Stimulated activated CD8-positive, alpha-beta memory T cell treated with anti-CD3 and anti-CD28 coated beads, Interleukin-15, amount 100 ng/mL, for 24 hours (primary cell): ENCODE measurements at regions not wholly inside any gene's neighbourhood (a gene's known extent, or its start where the extent isn't known, plus 50 kb on each side); places are given as distances from the start of the nearest gene placed in this dataset.

Experiments
- DNase-seq: peaks from one replicate; pipeline ENCODE4 v3.0.0-alpha.2; 2020; ENCODE audit warnings: low read depth

DNA sequence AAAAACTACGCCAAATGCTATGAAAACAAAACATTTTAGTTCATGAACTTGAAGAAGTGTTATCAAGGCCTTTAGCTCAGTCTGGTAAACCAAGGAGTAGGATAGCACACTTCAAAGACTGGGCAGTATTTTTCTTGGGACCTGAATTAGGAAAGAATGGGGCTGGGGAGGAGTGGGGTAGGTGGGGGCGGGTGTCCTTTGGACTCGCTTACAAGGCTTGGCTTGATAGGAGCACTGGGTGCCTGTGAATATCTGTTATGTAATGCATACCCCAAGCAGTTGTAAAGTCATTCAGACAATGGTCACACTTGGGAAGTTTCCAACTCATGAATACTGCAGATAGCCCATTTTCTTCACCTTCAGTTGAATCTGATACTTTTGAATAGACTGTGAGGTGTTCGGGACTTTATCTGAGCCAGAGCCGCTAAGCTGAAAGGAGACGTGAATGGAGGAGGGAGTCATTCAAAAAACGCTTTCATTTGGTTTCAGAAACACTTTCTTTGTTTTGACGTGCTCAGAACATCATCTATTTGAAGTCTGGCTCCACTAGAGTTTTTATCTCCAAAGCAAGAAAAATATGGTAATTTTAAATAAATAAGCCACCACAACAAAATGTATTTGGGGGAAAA is 70.1 kb upstream of the FAM204A start:
- DNase-seq, result no peak

DNA sequence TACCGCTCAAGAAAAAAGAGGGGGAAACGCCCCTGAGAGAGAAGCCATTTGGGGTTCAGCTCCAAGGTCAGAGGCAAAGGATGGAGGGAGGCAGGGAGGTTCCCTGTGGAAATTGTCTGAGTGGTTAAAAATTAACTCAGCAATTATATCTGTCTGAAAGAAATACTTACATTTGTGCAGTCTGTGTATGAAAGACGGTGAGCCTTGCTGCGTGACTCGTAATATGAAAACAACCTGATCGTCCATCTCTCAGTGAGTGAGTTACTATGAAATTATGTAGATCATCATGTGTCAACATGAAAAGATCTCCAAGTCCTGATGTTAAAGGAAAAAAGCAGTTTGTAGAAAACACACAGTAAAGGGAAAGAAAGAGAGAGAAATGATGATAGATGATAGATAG is 67.2 kb upstream of the FAM204A start:
- no peak for DNase-seq

DNA sequence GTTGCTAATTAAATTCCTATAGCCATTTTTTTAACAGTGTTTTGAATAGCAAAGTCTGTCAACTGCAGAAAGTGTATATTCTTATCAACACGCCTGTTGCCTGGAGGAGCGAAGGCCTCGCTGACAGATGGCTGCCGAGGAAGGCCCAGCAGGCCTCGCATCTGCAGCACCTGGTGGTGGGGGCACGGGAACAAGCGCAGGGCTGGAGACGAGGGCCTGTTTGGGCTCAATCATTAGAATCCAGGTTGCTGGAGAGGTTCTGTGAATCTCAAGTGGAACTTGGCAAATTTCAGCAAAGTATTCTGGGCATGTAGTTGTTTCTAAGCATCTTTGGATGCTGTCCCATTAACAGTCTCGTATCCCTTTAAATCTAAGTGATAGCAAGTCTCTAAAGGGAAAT is 66.1 kb upstream of the FAM204A start:
- DNase-seq, result no peak

DNA sequence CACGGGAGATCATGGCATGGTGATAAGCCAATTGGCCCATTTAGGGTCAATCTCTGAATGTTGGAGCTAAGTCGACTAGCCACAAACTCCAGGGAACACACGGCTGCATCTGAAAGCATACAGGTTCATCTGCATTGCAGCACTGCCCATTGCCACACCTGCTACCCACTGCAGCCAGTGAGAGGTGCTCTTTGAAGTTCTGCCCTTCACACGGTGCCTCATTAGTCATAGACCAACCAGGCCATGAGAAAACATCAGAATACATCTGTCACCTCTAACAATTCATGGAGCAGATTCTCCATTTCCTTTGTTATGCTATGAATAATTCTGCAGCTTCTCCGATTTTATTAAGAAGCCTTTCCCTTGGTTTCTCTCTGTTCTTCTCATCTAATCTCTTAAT is 65.7 kb upstream of the FAM204A start:
- no peak for DNase-seq

DNA sequence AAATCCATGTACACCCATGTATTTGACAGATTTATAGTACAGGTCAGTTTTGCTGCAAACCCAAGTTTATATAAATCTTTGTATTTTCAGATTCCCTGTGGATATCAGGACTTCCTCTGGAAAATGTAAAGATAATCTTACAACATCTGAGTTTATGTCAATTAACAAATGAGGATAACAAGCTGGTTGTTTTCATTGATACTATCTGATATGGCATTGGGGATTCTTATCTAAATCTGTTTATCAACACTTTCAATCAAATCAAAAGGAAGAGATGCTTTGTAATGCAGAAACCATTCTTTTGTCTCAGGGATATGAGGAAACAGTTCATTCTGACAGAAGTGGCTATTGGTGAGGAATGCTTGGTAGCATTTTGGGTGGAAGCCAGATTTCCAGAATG is 64.9 kb upstream of the FAM204A start:
- no peak for DNase-seq

DNA sequence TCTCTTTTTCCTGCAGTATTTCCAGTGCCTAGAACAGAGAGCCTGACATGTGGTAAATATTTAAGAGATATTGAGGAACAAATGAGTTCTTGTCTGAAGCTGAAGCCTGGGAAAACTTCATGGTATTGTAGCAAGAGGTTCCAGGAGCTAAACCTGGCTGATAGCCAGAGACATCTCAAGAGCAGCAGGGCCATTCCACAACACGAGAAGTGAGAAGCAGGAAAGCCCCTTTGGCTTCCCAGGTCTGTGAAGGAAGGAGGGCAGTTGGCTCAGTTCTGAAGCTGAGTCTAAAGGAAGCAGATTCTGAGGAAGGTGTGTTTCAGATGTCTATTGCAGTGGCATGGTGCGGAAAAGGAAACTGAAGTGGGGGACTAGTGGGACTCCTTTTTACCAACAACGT is 63.8 kb upstream of the FAM204A start:
- no peak for DNase-seq

DNA sequence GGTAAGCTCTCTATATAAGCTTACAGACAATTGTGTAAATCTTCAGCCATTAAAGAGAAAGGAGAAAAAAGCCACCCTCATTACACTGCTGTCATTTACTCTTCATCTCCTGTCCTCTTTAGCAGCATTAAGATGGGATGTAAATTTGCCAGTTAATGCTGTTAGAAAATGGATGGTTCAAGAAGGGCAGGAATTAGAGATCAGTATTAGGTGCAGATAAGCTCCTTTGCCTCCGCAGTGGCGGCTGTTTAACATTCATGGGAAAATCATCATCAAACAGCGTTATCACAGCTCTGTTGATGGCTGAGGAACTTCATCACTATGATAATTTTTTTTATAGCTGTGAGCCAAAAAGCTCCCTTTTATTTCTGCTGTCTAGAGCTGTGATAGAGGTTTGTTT is 61.8 kb upstream of the FAM204A start:
- no peak for DNase-seq

DNA sequence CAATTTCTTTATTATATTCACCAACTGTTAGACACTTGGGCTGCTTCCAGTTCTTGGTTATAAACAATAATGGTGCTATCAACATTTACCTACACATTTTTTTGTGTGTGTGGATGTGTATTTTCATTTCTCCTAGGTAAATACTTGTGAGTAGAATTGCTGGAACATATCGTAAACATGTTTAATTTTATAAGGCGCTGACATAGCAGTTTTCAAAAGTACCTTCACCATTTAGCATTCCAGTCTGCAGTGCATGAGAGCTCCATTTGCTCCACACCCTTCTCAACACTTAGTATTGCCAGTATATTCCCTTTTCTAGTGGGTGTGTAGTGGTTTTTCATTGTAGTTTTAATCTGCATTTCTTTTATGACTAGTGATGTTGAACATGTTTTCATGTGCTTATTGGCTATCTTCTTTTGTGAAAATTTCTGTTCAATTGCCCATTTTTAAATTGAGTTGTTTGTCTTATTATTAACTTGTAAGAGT is 59.6 kb upstream of the FAM204A start:
- DNase-seq, result no peak

DNA sequence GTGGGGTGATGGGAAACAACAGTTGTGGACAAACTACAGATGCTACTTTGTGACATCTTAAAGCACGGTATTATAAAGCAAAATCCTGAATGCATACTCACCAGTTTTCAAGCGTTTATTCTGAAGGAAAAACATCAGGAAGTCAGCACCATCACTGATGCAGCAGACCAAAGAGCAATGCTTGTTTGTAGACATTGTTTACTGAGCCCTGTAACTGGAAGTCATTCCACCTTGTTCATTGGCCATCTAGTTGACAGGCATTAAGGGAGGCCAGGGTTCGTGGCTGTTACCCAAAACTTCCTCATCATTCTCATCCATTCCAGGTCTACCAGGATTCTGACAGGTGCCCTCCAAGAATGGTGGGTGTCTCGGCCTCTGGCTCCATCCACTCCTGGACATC is 55.3 kb upstream of the FAM204A start:
- no peak for DNase-seq

DNA sequence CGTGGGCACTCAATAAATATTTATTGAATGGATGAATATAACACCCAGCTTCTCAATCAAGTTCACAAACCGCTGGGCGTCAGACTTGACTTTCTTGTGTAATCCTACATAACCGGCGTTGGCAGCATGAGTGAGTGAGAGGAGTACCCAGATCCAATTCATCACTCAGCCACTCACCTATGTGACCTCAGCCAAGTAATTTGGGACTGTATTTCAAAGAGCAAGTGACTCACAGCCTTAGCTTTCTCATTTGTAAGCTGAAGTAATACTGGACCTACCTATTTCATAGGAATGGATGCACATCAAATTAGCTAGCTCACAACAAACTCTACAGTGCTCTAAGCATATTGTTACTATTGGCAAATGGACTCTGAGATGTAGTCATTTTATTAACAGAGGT is 53.8 kb upstream of the FAM204A start:
- no peak for DNase-seq

DNA sequence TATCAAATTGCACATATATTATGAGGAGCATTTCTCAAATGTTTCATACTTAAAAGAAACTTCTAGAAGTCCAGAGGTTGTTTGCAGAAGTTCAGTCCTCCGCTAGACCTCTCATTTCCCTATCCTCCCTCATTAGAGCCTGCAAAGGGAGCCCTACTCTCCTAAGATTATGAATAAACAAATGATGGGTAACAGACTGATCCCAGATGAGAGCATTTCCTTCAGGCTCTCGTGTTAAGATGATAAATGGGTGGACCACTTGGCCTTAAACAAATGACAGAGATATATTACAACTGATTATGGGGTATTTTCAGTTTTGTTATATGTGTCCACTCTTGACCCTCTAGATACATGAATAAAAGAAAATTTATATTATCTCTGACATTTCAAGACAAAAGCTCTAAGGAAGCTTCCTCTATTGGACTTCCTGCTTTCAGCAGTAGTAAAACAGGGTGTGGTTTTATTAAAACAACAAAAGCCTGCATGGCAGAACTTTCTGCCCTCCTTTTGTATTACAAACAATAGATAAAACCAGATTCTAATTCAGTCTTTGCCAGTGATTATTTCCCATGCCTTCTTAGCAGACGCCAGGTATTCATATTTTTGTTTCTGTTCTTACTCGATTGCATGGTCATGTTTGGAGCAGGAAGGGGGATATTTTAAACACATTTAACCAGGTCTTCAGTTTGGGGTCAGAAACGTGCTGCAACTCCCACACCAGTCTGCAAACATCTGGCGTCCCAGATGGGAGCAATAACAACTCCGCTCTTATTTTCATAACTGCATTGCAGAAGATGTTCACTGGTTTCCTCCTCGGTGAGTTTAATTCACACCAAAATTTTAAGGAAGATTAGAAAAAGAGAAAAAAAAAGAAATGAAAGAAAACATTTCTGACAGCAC is 52.4 kb upstream of the FAM204A start:
- no peak for DNase-seq

DNA sequence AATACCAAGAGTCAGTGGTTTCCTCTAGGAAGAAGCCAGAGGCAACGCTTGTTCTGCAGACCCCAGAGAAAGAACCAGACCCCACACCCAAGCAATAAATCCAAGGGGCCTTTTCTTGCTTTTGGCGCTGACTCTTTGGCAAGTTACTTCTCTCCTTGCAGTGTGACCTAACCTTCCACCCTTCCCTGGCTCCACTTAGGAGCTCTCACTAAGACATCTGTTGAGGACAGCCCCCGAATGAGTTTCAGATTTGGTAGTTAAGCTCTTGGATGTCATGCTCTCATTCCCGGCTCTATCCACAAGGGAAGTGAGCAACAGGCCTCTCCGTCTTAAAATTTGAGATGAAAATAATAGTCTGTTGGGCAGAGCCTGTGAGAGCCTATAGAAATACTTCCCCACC is 50.6 kb upstream of the FAM204A start:
- no peak for DNase-seq
